NCI-H526 treated with DMSO at 0.1 percent for 48 hours (cell line): ENCODE measurements at regions not wholly inside any gene's neighbourhood (a gene's known extent, or its start where the extent isn't known, plus 50 kb on each side); places are given as distances from the start of the nearest gene placed in this dataset.
"Not testable (repeated sequence)": the region's sequence is repeated elsewhere in the genome, so short reads cannot be mapped to it uniquely, and the experiment has no call there.

Source experiments
- DNase-seq: peaks from one replicate; lab custom pipeline; 2025; lab: John Stamatoyannopoulos, UW

DNA sequence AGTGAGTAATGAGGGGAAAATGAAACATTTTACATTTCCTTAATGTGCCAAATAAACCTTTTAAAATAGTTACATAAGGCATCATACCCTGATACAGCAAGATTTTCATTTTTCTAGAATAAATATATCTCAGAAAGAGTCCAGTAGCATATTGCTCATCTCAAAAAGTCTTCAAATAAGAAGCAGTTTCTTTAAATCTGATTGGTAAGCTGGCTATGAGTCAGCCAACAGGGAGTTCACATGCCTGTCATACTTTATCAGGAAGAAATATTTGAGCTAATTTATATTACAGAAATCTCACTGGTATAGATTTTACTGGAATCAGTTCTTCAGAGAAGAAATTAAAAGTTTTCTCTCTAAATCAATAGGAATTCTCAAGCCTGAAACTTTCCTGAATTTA, 258.1 kb downstream of the C11orf87 start:
- DNase-seq: no peak

DNA sequence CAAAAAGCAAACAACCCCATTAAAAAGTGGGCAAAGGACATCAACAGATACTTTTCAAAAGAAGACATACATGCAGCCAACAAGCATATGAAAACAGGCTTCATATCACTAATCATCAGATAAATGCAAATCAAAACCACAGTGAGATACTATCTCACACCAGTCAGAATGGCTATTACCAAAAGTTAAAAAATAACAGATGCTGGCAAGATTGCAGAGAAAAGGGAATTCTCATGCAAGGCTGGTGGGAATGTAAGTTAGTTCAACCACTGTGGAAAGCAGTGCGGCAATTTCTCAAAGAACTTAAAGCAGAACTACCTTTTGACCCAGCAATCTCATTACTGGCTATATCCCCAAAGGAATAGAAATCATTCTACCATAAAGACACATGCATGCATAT, 260.8 kb downstream of the C11orf87 start:
- DNase-seq: peak; percentile 99

DNA sequence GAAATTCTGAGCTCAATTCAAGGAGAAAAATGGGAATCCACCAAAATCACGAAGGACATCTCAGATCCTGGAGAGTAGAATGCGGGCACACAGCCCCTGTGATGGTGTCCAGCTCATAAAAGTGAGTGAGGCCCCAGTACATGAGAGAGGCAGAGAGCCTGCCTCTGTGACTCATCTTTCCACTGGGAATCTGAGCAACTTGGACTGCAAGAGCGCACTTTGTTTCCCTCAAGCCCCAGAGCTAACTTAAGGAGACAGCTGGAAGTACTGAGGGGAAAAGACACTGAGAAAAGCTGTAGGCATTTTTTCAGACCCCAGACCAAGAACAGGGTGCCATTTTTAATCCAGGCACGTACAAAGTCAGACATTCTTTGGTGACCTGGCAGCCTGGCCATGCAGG, 273.7 kb downstream of the C11orf87 start:
- no peak for DNase-seq

DNA sequence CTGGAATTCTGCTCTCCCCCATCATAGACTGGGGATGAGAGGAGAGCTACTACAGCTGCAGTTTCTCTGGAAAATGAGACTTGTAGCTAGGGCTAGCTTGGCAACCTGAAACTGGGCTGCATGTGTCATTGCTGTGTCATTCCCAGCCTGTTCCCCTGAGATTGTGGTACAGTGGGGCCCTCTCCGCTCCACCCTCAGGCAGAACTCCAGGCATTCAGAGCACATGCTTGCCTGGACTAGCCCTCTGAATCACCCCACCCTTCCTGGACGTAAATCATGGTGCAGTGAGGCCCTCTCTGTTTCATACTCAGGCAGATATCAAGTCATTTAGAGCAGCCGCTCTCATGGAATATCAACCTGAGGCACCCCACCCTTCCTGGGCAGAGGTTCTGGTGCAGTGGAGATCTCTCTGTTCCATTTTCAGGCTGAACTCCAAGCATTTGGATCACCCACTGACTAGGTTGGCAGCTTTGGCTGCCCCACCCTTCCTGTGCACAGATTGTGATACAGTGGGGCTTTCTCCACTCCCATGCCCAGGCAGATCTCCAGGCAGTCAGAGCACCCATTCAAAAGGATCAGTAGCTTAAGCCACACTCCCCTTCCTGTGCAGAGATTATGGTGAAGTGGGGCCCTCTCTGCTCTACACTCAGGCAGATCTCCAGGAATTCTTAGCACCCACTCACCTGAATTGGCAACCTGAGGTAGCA, 274.4 kb downstream of the C11orf87 start:
- DNase-seq: no peak

DNA sequence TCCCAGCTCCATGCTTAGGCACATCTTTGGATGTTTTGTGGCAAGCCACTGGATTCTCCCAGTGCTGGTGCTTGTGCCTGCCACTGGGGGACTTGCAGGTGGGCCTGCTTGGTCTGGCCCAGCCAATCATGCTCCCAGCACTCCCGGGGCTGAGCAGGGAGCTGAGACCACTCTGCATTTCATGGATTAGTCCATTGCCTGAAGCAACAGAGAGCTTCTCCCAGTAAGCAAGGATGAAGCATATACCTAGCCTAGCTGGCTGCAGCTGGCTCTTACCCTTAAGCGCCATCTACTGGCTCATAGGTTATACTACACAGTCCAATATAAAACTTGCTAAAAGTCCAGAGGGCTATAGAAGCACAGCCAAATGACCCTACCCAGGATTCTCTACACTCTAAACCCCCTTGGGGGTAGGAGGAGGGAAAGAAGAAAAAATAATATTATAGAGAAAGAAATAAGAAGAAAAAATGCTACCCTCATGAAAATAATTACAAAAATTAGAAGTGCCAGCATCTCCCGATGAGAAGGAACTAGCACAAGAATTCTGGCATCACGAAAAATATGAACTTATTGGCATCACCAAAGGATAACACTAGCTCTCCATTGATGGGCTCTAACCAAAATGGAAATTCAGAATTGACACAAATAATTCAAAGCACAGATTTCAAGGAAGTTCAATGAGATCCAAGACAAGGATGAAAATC, 275.3 kb downstream of the C11orf87 start:
- peak; percentile 90 for DNase-seq

DNA sequence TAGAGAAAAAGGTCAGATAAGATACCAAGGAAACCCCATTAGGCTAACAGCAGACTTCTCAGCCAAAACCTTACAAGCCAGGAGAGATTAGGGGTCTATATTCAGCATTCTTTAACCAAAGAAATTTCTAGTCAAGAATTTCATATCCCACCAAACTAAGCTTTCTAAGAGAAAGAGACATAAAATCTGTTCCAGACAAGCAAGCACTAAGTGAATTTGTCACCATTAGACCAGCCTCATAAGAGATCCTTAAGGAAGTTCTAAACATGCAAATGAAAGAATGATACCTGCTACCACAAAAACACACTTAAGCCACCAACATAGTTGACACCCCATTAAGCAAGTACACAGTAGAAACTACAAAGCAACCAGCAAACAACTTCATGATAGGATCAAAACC, 276.2 kb downstream of the C11orf87 start:
- no peak for DNase-seq

DNA sequence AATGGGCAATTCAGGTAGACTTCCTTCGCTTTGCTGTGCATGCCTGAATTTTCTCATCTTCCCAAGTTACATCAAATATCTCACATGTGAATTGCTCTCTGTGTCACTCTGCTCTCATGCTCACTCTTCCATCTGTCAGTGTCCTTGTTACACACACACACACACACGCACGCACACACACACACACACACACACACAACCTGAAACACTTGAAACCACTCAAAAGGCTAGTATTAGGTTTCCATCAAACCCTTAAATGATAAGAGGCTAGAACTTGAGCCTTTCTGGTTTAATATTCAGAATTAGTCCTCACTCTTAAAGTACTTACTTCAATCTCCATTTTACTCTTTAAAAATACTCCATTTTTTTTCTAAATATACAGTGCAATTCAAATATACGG, 282.4 kb downstream of the C11orf87 start:
- no peak for DNase-seq

DNA sequence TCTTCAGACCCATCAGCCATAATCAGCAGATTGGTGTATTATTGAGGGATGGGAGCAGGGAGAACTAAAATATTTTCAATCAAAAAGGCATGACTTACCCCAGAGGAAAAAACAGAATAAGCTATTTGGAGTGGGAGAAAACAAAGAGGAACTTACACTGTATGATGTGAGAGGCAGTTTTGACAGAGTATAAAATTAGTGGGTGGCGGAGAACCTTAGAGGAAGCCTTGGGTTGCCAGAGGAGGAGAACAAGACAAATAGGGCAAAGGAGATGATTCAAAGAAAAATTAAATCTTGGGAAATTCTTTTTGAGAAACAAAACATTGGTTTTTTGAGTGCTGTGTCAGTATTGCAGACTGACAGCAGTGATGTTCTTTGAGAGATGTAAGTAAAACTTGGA, 285.0 kb downstream of the C11orf87 start:
- DNase-seq: no peak

DNA sequence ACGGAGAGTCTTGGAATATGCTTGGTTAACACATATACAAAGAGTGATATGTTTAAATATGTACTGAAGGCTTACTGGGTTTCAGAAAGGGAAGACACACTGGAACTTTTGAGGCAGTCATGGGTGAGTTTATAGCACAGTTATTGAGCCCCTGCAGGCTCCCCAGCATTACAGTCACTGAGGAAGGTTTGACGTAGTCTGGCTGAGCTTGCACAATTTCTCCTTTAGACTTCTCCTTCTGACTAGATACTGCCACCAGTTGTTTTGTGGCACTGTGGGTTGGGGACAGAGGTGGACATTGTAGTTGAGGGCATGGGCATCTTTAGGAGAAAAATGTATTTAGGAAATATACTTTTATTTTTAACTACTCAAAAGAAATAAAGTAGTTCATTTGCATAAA, 285.4 kb downstream of the C11orf87 start:
- no peak for DNase-seq

DNA sequence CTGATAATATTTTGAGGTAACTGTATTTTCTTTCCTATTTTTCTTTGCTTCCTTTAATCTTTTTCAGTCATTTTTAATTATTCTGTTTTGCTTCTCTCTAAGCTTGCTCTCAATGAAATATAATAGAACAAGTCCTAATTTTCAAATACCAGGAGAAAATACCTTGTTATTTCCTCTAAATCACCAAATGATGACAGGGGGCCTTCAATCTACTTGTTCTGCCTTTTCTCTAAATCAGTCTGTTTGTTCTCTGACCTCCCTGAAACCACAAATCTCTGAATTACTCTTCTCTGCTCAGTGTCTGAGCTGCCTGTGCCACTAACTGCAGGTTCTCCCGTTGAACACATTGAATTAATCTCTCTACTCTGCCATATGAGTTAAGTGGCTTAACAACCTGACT, 286.2 kb downstream of the C11orf87 start:
- DNase-seq: no peak

DNA sequence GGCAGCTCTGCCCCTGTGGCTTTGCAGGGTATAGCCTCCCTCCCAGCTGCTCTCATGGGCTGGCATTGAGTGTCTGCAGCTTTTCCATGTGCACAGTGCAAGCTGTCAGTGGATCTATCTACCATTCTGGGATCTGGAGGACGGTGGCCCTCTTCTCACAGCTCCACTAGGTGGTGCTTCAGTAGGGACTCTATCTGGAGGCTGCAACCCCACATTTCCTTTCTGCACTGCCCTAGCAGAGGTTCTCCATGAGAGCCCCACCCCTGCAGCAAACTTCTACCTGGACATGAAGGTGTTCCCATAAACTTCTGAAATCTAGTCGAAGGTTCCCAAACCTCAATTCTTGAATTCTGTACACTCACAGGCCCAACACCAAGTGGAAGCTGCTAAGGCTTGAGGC, 292.5 kb downstream of the C11orf87 start:
- DNase-seq: not testable (repeated sequence)

DNA sequence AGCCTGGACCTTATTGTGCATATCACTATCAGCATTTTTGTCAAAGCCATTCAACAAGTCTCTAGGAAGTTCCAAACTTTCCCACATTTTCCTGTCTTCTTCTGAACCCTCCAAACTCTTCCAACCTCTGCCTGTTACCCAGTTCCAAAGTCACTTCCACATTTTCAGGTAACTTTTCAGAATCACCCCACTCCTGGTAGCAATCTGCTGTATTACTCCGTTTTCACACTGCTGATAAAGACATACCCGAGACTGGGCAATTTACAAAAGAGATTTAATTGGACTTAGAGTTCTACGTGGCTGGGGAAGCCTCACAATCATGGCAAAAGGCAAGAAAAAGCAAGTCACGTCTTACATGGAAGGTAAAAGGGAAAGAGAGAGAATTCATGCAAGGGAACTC, 293.4 kb downstream of the C11orf87 start:
- DNase-seq: not testable (repeated sequence)

DNA sequence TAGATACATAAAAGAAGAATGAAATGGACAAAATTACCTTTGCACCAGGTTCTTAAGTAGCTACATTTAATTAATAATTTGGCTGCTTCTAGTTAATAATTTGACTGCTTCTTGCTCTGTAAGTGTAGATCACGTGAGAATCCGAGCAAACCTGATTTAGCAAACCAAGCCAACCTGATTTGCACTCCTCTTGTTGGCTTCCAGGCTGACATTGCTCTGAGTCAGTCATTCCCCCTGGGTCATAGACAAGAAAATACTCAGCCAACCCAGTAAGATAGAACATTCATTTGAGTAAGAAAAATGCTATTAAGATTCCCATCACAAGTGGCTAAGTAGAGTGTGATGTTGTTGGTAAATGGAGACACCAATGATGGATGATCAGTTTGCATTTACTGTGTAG, 304.1 kb downstream of the C11orf87 start:
- DNase-seq: no peak

DNA sequence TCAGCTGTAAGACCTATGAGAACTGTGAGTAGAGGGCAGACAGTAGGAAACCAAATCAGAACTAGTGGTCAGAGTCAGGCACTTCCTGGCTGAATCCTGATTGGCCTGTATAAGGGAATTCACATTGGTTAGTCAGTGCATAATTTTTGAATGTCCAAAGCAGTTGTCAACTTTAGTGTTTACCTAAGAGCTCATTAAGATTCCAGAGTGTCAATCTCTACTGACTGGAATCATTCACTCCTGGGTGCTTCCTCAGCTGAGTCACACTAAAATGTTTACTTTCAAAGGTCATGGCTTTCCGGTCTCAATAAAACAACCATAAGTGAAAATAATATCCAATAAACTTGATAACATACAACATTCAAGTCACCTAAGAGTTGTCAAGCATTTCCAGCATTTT, 306.1 kb downstream of the C11orf87 start:
- DNase-seq: no peak

DNA sequence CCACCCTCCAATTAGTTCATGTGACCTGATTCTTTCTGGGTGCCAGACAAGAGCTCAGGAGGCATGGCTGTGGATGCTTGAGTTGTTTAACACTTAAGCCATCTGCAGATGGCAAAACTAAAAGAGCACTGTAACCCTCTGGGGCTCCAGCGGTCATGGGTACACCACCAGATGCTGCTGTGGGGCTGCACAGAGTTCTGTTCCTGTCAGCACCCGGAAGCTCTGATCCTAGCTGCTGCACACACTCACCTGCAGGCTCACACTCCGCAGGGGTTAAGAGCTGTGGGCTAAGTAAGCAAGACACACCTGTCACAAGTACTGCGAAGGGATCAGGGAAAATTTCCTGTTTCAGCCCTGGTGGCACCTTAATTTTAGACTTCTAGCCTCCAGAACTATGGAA, 307.8 kb downstream of the C11orf87 start:
- DNase-seq: no peak

DNA sequence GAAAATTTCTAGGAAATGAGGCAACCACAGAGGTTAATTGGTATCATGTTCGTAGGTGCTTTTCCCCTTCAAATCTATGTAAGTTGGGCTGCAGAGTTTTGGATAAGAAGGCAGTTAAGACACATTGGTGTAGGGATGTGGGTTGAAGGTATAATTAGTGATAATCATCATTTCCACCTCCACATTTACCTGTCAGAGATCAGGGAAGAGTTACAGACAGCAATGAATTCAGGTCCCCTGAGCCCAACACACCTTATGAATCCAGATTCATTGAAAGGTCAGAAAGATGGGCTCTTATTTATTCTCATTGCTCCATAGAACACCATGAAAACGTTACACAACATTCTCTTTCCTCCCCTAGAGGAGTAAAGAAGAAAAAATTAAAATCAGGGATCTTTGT, 308.7 kb downstream of the C11orf87 start:
- no peak for DNase-seq

DNA sequence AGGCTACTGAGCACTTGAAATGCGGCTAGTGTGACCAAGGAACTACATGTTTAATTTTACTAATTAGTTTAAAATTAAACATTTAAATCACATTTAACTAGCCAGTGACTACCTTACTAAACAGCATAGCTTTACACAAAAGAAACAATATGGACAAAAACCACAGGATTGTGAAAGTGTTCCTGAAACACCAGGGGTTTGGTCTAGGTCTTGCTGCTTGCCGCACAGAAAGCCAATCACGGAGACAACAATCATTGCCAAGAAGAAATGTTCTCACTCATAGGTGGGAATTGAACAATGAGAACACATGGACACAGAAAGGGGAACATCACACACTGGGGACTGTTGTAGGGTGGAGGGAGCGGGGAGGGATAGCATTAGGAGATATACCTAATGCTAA, 309.5 kb downstream of the C11orf87 start:
- no peak for DNase-seq

DNA sequence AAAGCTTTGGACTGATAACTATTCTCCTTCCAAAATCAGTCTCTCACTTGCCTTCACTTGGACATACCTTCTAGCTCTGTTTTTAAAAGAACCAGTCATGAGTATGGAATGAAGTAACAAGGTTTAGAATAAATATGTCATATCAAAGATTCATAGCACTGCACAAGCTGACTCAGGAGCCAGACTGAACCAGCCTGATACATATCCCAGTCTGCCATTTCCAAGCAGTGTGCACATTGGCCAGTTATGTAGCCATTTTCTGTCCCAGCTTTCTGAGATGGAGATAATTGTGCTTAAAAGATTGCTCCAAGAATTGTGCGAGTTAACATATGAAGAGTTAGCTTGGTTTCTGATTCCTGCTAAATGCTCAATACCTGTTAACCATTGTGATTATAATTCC, 311.3 kb downstream of the C11orf87 start:
- DNase-seq: no peak

DNA sequence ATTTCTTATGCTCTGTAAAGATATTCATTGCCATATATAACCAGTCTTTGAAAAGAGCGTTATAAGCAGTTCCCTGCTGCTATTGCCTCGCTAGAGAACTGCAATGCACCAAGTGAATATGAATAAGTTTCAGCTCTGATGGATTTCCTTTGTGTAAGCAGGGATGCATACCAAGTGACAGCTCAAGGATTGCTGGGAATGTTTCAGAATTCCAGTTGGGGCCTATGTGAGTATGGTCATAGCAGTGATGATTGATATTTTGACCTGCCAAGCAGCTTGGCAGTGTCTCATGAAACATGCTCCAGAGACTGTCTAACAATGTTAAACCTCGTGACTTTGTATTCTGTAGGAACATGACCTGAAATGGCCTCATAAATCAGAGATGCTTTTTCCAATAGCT, 312.6 kb downstream of the C11orf87 start:
- no peak for DNase-seq

DNA sequence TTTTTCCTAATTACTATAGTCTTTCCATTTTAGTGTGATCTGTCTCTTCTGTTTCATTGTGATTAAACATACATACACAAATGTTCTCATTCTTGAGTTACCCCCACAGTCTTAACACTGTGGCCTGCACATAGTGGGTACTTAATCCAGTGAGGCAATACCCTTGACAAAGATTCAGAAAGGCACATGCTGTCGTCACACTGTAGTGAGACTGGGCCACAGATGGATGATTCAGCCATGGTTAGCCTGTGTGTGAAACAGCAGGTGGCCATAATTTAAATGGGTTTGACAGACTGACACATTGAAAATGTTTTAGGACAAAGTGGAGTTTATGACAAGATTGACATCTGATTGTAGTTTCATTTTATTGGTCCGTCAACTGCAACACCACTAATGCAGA, 313.1 kb downstream of the C11orf87 start:
- DNase-seq: no peak

DNA sequence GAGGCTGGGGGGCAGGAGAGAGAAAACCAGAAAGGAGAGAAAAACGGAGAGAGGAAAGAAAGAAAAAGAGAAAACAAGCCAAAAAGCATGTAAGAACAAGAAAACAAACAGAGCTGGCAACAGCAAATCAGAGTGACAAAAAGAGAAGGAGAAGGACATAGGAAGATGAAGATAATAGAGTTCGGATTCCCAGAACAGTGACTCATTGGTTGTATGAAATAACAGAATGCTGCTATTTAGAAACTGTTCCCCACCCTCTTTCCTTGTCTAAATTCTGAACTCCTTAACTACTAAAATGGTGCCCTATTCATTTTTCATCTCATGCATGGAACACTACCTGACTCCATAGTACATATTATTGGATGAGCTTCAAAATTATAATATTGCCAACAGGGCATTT, 317.4 kb downstream of the C11orf87 start:
- no peak for DNase-seq

DNA sequence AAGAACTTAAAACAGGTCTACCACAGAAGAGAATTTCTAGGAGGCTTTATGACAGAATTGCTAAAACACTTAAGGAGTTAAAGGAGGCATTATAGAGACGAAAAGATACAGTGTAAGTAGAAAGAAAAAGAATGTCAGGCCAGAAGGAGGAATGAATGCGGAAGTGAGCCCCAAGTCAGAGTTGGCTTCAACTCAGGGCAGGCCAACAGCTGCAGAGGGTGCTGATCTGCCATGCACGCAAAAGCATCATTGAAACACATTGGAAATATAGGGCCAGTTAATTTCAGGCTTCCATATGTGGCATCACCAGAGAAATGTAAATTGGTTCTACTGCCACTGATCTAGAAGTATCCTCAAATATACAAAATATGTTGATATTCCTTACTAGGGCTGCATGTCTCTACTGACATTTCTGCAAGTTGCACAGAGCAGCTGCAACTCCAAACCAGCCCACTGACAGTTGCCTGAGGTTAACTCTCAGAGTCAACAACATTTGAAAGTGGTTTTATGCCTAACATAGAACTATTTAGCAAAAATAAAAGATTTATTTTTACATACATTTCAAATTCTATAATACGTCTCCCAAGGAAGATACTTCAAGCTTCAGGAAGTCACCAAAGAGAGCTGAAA, 324.1 kb downstream of the C11orf87 start:
- no peak for DNase-seq

DNA sequence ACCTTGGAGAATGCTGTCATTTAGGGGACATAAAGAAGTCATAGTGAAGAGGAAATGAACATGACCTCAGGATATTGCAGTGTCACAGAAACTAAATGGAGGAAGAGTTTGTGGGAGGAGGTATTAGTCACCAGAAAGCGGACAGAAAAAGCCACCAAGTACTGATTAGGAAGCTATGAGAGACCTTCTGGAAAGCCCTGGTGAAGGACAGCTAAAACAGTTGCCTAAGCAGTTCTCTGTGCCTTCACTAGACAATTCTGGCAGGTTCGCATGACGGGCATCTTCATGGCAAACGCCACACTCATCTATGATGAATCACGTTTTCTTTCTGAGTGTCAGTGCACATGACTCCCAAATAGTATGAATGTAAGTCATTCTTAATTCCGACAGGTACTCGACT, 325.8 kb downstream of the C11orf87 start:
- DNase-seq: no peak

DNA sequence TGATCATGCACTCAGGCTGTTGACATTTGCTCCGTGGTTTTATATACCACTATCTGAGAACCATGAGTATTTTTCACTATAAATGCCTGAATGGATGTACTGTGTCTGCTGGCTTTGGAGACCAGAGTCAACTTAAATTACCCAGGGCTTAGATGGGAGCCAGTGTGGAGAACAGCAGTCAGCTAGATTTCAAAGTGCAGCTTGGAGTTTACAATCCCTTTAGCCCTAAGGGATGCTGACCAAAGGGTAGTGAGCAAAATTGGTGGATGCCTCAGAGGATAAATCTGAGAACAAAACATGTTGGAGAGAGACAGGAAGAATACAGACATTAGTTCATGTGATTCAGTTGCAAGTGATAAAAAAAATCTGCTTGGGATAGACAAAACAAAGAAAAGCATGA, 327.5 kb downstream of the C11orf87 start:
- DNase-seq: no peak
